SW 1271 (cell line): ENCODE measurements at regions not wholly inside any gene's neighbourhood (a gene's known extent, or its start where the extent isn't known, plus 50 kb on each side); places are given as distances from the start of the nearest gene placed in this dataset.

Experiments used
- DNase-seq, 2 experiments: peaks; one replicate each; lab custom pipeline; 2025; lab: John Stamatoyannopoulos, UW

- no peak for DNase-seq
Observed at GRCh38 chr15:26182441-26182840, 319.3 kb upstream of the ATP10A start.

GRCh38 chr15:26179906-26180305 is 316.8 kb upstream of the ATP10A start:
- no peak for DNase-seq

- no peak for DNase-seq
Observed at GRCh38 chr15:26178640-26179220, 315.6 kb upstream of the ATP10A start.

- DNase-seq, result no peak
Observed at GRCh38 chr15:26177816-26178215, 314.7 kb upstream of the ATP10A start.

GRCh38 chr15:26176831-26177230 is 313.7 kb upstream of the ATP10A start:
- DNase-seq, result no peak

- no peak for DNase-seq
Observed at GRCh38 chr15:26171266-26171665, 308.1 kb upstream of the ATP10A start.

GRCh38 chr15:26166429-26166828 is 303.3 kb upstream of the ATP10A start:
- DNase-seq, result no peak

- DNase-seq, result no peak
Observed at GRCh38 chr15:26165546-26165945, 302.4 kb upstream of the ATP10A start.

- DNase-seq, result no peak
Observed at GRCh38 chr15:26160343-26160742, 297.2 kb upstream of the ATP10A start.

- no peak for DNase-seq
Observed at GRCh38 chr15:26158176-26158575, 295.0 kb upstream of the ATP10A start.

GRCh38 chr15:26157081-26157480 is 294.0 kb upstream of the ATP10A start:
- no peak for DNase-seq

GRCh38 chr15:26156051-26156450 is 292.9 kb upstream of the ATP10A start:
- DNase-seq, result no peak

- no peak for DNase-seq
Observed at GRCh38 chr15:26148156-26148860, 285.2 kb upstream of the ATP10A start.

- DNase-seq, result no peak
Observed at GRCh38 chr15:26146202-26146601, 283.1 kb upstream of the ATP10A start.

GRCh38 chr15:26145796-26146195 is 282.7 kb upstream of the ATP10A start:
- DNase-seq, result no peak

- no peak for DNase-seq
Observed at GRCh38 chr15:26144836-26145235, 281.7 kb upstream of the ATP10A start.

- DNase-seq, result no peak
Observed at GRCh38 chr15:26143221-26143620, 280.1 kb upstream of the ATP10A start.

- DNase-seq, result no peak
Observed at GRCh38 chr15:26134812-26135211, 271.7 kb upstream of the ATP10A start.

- DNase-seq, result no peak
Observed at GRCh38 chr15:26134152-26134551, 271.0 kb upstream of the ATP10A start.

- no peak for DNase-seq
Observed at GRCh38 chr15:26132811-26133210, 269.7 kb upstream of the ATP10A start.

- DNase-seq, result no peak
Observed at GRCh38 chr15:26129852-26130251, 266.7 kb upstream of the ATP10A start.

GRCh38 chr15:26128611-26129140 is 265.5 kb upstream of the ATP10A start:
- DNase-seq, result no peak

GRCh38 chr15:26126819-26127387 is 263.8 kb upstream of the ATP10A start:
- no peak for DNase-seq
